Astrocyte (in vitro differentiated cells and primary cell): ENCODE measurements at regions not wholly inside any gene's neighbourhood (a gene's known extent, or its start where the extent isn't known, plus 50 kb on each side); places are given as distances from the start of the nearest gene placed in this dataset.
A peak's percentile ranks its signal among the peaks of the same experiment; 100 is the strongest.

Source experiments
- DNase-seq: peaks from one replicate; pipeline ENCODE4 v3.0.0-alpha.2; 2010; ENCODE audit warnings: low read depth
- FAIRE-seq: peaks from 2 replicates; lab custom pipeline; 2011; peaks lifted over from hg19 to GRCh38; lab: Jason Lieb, UNC
- H2AFZ ChIP-seq: 2 replicates; pipeline ENCODE4 v1.6.0; 2012; ENCODE audit warnings: low read depth, low read length, inconsistent platforms
- H3K27ac ChIP-seq: 2 replicates; pipeline ENCODE4 v1.5.1; 2011; ENCODE audit warnings: low read depth, low read length, inconsistent platforms
- H3K27me3 ChIP-seq: 2 replicates; pipeline ENCODE4 v1.6.0; 2011; ENCODE audit warnings: low read length, inconsistent platforms; ENCODE audit not compliant: insufficient read depth
- H3K36me3 ChIP-seq: 2 replicates; pipeline ENCODE4 v1.5.1; 2011; ENCODE audit warnings: low read length, inconsistent platforms; ENCODE audit not compliant: insufficient read depth
- H3K4me1 ChIP-seq: 2 replicates; pipeline ENCODE4 v1.5.1; 2011; ENCODE audit warnings: low read length, inconsistent platforms; ENCODE audit not compliant: insufficient read depth
- H3K4me2 ChIP-seq: 2 replicates; pipeline ENCODE4 v1.6.0; 2012; ENCODE audit warnings: low read length, inconsistent platforms
- H3K4me3 ChIP-seq: 2 replicates; pipeline ENCODE4 v1.5.1; 2011; ENCODE audit warnings: low read depth, mild to moderate bottlenecking, low read length, inconsistent platforms; ENCODE audit not compliant: insufficient read depth
- H3K79me2 ChIP-seq: 2 replicates; pipeline ENCODE4 v1.6.0; 2012; ENCODE audit warnings: mild to moderate bottlenecking, low read length, inconsistent platforms; ENCODE audit not compliant: insufficient read depth
- H3K9ac ChIP-seq: 2 replicates; pipeline ENCODE4 v1.6.0; 2012; ENCODE audit warnings: mild to moderate bottlenecking, low read length, inconsistent platforms
- H3K9me3 ChIP-seq: 2 replicates; pipeline ENCODE4 v1.5.1; 2012; ENCODE audit warnings: low read depth, mild to moderate bottlenecking, low read length, inconsistent platforms; ENCODE audit not compliant: insufficient read depth
- H4K20me1 ChIP-seq: 2 replicates; pipeline ENCODE4 v1.6.0; 2012; ENCODE audit warnings: low read length, inconsistent platforms; ENCODE audit not compliant: insufficient read depth
- H3K27ac Mint-ChIP-seq: one replicate; pipeline ENCODE4 v1.8.0; 2021; ENCODE audit warnings: mild to moderate bottlenecking, mixed read lengths; ENCODE audit not compliant: unreplicated experiment
- H3K27me3 Mint-ChIP-seq: one replicate; pipeline ENCODE4 v1.8.0; 2021; ENCODE audit warnings: low read depth, mixed read lengths; ENCODE audit not compliant: unreplicated experiment
- H3K36me3 Mint-ChIP-seq: one replicate; pipeline ENCODE4 v1.8.0; 2021; ENCODE audit warnings: low read depth, mixed read lengths; ENCODE audit not compliant: unreplicated experiment
- H3K4me1 Mint-ChIP-seq: one replicate; pipeline ENCODE4 v1.8.0; 2021; ENCODE audit warnings: low read depth, mixed read lengths; ENCODE audit not compliant: unreplicated experiment
- H3K4me3 Mint-ChIP-seq: one replicate; pipeline ENCODE4 v1.8.0; 2021; ENCODE audit warnings: mild to moderate bottlenecking, moderate library complexity, mixed read lengths; ENCODE audit not compliant: unreplicated experiment
- H3K9me3 Mint-ChIP-seq: one replicate; pipeline ENCODE4 v1.8.0; 2021; ENCODE audit warnings: mild to moderate bottlenecking, mixed read lengths; ENCODE audit not compliant: unreplicated experiment
- CTCF ChIP-seq: IDR thresholded peaks from 2 replicates; pipeline ENCODE4 v1.5.1; 2011; ENCODE audit warnings: low read depth, mild to moderate bottlenecking, inconsistent platforms, low read length, moderate library complexity; ENCODE audit not compliant: insufficient read depth
- EZH2 ChIP-seq: IDR thresholded peaks from 2 replicates; pipeline ENCODE4 v1.6.1; 2012; ENCODE audit warnings: mild to moderate bottlenecking, low read length, inconsistent platforms; ENCODE audit not compliant: insufficient read depth

- FAIRE-seq = no peak
- no peaks in the 10 kb centered on the region for H3K4me1 ChIP-seq
- DNase-seq = peak; percentile 12
These were observed 56.4 kb upstream of the PFKP start for GRCh38 chr10:3010816-3011460.

GRCh38 chr10:3010334-3010733 is 57.0 kb upstream of the PFKP start:
- Histone ChIP-seq H3K36me3 (no peaks in the 10 kb centered on the region), H4K20me1 (no peaks in the 10 kb centered on the region), H3K27me3 (peaks cover 2% of the 10 kb centered on the region), H2AFZ (no peak overlapping the region), H3K4me3 (no peak overlapping the region), H3K4me1 (no peaks in the 10 kb centered on the region), H3K4me2 (no peak overlapping the region), H3K79me2 (no peaks in the 10 kb centered on the region), H3K9ac (no peak overlapping the region), H3K9me3 (no peaks in the 10 kb centered on the region), H3K27ac (no peak overlapping the region)
- Mint-ChIP-seq H3K4me1 (peaks cover 13% of the 10 kb centered on the region), H3K9me3 (no peaks in the 10 kb centered on the region), H3K36me3 (no peaks in the 10 kb centered on the region), H3K27me3 (peaks cover 3% of the 10 kb centered on the region), H3K4me3 (no peak overlapping the region), H3K27ac (no peak overlapping the region)
- TF ChIP-seq EZH2 (no peak), CTCF (no peak)
- no peak for FAIRE-seq
- no peak for DNase-seq

More at GRCh38 chr10:3010816-3011460, 56.4 kb upstream of the PFKP start:
- H3K4me1 Mint-ChIP-seq = peaks cover 13% of the 10 kb centered on the region
- peaks cover 3% of the 10 kb centered on the region for H3K27me3 Mint-ChIP-seq
- Histone ChIP-seq H4K20me1 (no peaks in the 10 kb centered on the region), H3K9ac (no peak overlapping the region), H3K79me2 (no peaks in the 10 kb centered on the region), H2AFZ (no peak overlapping the region), H3K9me3 (no peaks in the 10 kb centered on the region), H3K27ac (no peak overlapping the region), H3K36me3 (no peaks in the 10 kb centered on the region), H3K27me3 (peaks cover 2% of the 10 kb centered on the region), H3K4me2 (no peak overlapping the region), H3K4me3 (no peak overlapping the region)
- H3K27ac Mint-ChIP-seq = no peak overlapping the region
- no peaks in the 10 kb centered on the region for H3K9me3 Mint-ChIP-seq
- no peaks in the 10 kb centered on the region for H3K36me3 Mint-ChIP-seq
- H3K4me3 Mint-ChIP-seq = no peak overlapping the region
- no peak for TF ChIP-seq CTCF
- TF ChIP-seq EZH2 = no peak

GRCh38 chr10:3009341-3009740 is 58.0 kb upstream of the PFKP start:
- Histone ChIP-seq H4K20me1 (no peaks in the 10 kb centered on the region), H3K27me3 (peaks cover 2% of the 10 kb centered on the region), H3K79me2 (no peaks in the 10 kb centered on the region), H3K9ac (no peak overlapping the region), H3K9me3 (no peaks in the 10 kb centered on the region), H3K36me3 (no peaks in the 10 kb centered on the region), H3K4me1 (no peaks in the 10 kb centered on the region), H3K4me2 (no peak overlapping the region), H2AFZ (no peak overlapping the region), H3K27ac (no peak overlapping the region), H3K4me3 (no peak overlapping the region)
- FAIRE-seq (no peak), DNase-seq (no peak)
- H3K4me1 Mint-ChIP-seq = peaks cover 11% of the 10 kb centered on the region
- H3K4me3 Mint-ChIP-seq = no peak overlapping the region
- TF ChIP-seq EZH2 (no peak), CTCF (no peak)
- H3K9me3 Mint-ChIP-seq = no peaks in the 10 kb centered on the region
- peaks cover 3% of the 10 kb centered on the region for H3K27me3 Mint-ChIP-seq
- no peak overlapping the region for H3K27ac Mint-ChIP-seq
- no peaks in the 10 kb centered on the region for H3K36me3 Mint-ChIP-seq
